ENCODE measurements at regions not wholly inside any gene's neighbourhood (a gene's known extent, or its start where the extent isn't known, plus 50 kb on each side); places are given as distances from the start of the nearest gene placed in this dataset.

- no peak for DNase-seq (ENCODE audit: low spot score)
Observed at GRCh38 chr14:22415605-22415959, 173.4 kb downstream of the DAD1 start.

DNA sequence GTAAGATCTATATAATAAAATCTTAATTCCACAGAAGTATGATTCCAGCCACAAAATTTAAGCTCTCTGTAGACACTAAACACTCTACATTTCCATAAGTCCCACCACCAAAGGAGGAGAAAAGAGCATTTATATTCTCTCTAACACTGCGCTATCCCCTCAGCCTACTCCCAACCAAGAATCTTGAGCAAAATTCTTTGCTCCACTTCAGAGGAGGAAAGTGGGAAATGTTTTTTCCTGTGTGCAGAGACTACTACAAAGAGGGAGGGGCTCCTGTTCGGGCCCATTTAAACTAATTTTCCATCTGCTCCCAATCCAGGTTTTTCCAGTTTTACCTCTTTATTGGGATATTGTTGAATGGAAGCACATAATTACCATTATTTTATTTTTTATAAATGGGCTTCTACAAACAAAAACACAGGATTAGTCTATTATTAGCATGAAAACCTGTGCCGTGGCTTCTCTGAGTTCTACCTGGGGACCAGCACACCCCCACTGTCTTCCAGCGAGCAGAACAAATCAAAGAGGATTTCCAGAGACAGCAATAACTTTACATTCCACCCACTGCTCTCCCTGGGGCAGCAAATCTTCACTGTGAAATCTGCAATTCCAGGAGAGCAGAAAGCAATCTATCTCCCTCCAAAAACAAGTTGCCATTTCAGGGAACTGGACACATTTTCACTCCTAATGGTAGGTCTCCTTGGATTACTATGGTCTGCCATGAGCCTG lies 174.0 kb downstream of the DAD1 start:
- DNase-seq (ENCODE audit: low spot score), result no peak

DNA sequence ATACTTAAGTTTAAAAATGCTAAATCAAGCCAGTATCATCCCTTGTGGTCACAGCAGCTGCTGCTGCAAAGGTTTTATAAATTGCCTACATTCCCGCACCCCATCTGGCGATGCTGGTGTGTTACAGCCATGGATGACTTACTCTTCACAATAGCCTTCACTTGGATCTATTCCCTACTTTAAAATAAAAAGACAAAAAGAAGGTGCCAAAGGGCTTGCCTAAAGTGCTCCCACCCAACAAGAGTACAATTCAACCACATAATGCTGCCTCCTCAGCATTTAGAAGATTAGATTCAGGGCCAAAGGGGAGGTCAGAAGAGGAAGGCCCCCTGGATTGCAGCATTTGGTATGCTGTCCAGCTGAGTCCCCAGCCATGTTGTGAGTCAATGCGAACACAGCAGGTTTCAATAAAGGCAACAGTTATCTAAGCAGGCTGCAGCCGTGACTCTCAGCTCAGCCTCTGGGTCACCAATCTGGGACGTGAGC lies 176.1 kb downstream of the DAD1 start:
- DNase-seq (ENCODE audit: low spot score), result no peak

DNA sequence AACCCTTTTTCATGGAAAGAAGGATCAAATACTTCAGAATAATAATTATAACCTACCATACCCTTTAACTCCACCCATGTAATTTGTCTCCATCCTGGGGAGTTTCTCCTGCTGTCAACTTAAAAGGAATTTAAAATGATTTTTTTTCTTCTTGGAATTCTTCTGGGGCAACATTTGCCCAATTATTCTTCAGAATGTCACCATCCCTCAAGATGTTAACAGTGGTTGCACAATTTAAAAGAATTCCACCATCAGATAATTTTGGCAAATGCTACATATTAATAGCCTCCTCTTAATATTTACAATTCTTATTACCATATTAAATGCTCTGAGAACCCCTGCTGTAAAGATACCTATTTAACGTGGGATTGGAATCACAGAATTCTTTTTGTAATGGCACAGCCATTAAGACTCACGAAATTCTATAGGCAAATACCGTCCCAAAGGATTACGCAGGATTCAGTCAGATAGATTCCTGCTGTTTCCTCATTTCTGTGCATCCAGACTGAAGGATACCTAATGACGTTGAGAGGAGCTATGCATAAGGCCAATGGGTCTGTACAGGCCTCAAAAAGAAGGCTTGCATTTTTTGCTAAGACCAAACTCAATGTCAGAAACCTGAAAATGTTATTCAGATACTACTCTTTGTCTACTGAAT lies 177.5 kb downstream of the DAD1 start:
- DNase-seq (ENCODE audit: low spot score), result no peak

DNA sequence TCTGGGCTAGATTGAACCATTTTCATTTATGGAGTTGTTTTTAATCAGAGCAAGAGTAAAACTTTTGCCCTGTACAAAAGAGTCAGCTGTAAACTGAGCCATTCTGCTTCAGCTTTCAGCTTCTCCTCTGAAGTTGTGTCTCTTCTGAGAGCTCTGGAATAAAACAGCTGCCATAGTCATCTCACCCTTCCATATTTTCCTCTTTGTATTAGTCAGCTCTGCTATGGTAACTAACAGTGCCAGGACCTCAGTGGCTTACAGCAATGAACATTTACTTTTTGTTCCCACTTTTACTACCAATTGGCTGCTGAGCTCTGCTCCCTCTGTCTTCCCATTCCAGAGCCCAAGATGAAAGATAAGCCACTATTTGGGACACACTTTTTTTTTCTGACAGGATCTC lies 178.5 kb downstream of the DAD1 start:
- DNase-seq (ENCODE audit: low spot score), result no peak

- no peak for DNase-seq (ENCODE audit: low spot score)
Observed at GRCh38 chr14:22409006-22409405, 180.0 kb downstream of the DAD1 start.

GRCh38 chr14:22408547-22408946 lies 180.5 kb downstream of the DAD1 start:
- no peak for DNase-seq (ENCODE audit: low spot score)

- no peak for DNase-seq (ENCODE audit: low spot score)
Observed at GRCh38 chr14:22407033-22407432, 182.0 kb downstream of the DAD1 start.

DNA sequence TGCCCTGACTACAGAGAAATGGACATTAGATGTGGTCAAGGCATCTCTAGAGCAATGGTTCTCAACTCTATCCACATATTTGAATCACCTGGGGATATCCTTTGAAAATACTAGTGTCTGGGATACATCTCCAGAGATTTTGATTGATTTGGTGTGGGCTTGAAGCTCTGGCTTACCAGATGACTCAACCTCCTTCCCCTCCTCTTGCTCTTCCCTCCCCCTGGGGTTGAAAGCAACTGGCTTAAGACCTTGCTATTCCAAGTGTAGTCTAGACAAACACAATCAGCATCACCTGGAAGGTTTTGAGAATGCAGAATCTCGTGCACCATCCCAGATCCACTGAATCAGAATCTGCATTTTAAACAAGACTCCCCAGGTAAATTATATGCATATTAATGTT lies 183.8 kb downstream of the DAD1 start:
- DNase-seq (ENCODE audit: low spot score), result no peak

DNA sequence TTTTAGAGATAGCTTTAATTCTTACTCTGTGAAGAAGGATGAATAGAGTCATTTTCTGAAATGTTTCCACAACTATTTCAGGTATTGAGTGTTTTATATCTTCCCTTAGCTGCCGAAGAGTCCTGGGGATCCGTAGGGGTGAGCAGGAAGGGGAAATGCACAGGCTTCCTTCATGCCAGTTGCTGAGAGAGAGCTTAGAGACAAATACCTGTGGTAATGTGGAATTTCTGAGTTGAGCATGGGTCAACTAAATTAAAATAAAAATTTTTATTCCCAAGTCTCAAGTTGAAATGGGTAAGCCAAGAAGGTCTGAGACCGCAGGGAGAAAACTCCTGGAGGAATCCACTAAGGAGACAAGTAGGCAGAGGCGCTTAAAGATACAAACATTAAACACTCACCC lies 185.7 kb downstream of the DAD1 start:
- DNase-seq (ENCODE audit: low spot score), result no peak

DNA sequence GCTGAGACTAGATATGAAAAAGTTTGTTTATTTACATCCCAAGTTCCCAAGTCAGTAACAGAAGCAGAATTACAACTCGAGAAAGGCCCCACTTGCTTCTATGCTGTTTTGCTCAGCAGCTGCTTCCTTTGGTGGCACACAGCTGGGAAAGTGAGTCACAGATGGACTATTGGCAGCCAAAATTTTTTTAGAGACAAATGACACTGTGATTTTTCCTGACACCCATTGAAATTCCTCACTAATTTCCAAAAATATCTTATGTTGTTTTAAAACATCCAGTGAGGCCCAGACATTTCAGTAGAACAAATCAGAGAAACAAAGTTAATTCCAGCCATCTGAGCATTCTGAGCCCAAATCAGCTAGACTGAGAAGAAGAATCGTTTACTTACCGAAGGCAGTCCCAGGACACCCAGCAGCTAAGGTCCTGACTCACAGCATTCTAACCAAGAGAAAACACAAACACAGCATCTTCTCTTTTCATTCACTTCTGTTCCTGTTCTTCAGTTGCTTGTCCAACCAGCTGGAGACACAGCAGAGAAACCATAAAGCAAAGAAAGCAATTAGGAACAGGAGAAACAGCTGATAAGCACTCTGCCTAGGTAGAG lies 188.3 kb downstream of the DAD1 start:
- peak; percentile 29 for DNase-seq (ENCODE audit: low spot score)

GRCh38 chr14:22399776-22400175 lies 189.2 kb downstream of the DAD1 start:
- no peak for DNase-seq (ENCODE audit: low spot score)

- DNase-seq (ENCODE audit: low spot score), result no peak
Observed at GRCh38 chr14:22397221-22397737, 191.7 kb downstream of the DAD1 start.

DNA sequence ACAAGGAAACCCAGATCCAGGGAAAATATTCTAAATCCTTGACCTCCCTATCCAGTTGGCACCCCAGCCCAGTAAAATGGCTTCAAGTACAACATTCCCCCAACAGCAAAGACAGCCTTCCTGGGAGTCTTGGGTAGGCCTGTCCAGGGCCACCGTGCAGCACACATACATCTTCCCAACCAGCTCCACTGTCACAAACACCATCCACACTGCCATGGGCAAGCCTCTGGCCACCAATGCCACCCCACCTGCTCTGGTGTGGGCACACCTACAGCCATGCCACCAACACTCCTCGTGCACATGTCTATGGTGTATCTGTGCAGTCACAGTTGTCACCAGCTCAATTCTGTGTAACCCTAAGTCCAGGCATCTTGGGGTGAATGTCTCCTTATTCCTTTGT lies 193.2 kb downstream of the DAD1 start:
- DNase-seq (ENCODE audit: low spot score), result no peak

DNA sequence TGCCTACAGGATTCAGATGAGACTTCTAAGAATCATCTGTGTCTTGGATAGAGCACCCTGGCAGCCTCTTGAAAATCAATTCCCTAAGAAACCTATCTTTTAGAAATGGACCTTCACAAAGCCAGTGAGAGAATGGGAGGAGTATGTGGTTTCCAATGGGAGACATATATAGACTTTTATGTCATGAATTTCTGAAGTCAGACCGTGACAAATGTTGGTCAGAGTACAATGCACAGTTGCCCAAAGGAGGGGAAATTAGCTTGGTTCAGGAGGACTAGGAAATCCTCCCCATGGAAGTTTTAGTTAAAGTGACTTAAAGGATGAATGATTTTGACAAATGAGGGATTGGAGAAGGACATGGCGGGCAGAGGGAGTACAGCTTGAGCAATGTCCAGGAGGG lies 194.4 kb downstream of the DAD1 start:
- no peak for DNase-seq (ENCODE audit: low spot score)

DNA sequence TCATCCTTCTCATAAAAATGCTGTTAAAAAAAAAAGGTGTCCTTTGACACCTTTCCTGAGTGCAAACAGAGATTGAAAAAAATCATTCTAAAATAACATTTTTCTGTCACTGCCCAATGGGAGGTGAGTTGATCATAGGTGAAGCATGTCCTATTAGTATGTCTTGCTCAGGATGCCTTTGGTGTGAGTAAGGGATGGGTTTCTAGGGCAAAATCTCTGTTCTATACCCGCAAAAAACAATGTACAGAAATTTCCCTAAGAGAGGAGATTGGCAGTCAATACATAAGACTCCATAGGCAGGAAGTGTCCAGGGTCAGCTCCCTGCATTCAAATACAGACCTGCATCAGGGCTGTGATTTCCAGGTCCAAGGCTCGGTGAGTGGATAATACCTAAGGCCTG lies 195.2 kb downstream of the DAD1 start:
- DNase-seq (ENCODE audit: low spot score), result no peak

- peak; percentile 79 for DNase-seq (ENCODE audit: low spot score)
Observed at GRCh38 chr14:22391908-22392565, 197.0 kb downstream of the DAD1 start.

- DNase-seq (ENCODE audit: low spot score), result peak; percentile 3
Observed at GRCh38 chr14:22390824-22391461, 198.1 kb downstream of the DAD1 start.

DNA sequence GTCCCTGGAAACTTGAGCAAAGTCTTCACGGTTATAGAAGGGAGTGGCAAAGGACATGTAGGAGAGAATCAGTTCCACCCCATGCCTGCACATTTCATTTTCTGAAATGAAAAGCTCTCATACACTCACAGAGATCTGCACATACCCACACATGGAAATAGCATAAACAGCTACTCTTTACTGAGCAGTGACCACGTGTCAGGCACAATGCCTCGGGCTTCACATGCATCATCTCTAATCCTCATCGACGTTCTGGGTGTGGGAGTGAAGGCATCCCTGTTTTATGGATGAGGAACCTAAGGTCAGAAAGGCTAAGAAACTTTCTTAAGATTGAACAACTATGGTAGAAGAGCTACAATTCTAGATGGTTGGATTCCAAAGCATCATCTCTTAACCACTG lies 198.8 kb downstream of the DAD1 start:
- no peak for DNase-seq (ENCODE audit: low spot score)

DNA sequence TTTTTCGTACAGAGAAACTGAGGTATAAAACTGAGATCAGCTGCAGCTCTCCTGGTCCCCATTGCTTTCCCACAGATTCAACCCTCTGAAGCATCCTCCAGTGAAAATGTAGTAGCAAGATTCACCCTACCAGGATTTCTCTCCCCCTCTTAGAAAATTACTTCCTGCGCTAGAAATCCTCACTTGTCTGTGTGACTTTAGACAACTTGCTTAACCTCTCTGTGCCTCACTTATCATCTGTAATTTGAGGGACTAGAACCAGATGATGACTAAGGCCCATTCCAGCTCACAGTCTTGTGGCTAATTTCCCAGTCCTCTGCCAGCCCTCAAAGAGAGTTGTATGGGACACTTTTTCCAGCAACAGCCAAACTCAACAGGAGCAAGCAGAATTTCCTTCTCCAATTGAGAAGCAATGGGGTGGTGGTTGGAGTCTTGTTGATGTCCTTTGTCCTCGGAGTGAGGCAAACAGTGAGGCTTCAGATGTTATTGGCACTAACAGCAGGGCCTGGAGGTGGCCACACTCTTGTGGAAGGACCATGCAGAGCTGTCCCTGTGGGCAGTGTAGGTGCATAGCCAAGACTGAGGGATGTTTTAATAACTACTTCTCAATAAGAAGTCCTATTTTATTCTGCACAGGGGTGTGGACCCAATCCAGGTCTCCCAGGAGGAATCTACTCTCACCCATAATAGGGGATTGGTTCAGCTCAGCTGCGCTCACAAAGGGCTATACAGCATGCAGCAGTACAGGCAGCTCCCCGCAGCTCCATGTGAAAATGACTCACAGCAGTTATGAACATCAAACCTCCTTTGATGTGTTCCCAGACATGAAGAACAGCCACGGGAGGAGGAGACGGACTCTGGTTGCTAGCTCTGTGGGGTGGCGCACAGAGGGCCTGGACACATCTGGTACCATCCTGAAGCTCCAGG lies 200.1 kb downstream of the DAD1 start:
- no peak for DNase-seq (ENCODE audit: low spot score)

- no peak for DNase-seq (ENCODE audit: low spot score)
Observed at GRCh38 chr14:22387776-22388241, 201.2 kb downstream of the DAD1 start.

All from kidney capillary endothelial cell (primary cell).